ENCODE measurements at regions not wholly inside any gene's neighbourhood (a gene's known extent, or its start where the extent isn't known, plus 50 kb on each side); places are given as distances from the start of the nearest gene placed in this dataset.

DNA sequence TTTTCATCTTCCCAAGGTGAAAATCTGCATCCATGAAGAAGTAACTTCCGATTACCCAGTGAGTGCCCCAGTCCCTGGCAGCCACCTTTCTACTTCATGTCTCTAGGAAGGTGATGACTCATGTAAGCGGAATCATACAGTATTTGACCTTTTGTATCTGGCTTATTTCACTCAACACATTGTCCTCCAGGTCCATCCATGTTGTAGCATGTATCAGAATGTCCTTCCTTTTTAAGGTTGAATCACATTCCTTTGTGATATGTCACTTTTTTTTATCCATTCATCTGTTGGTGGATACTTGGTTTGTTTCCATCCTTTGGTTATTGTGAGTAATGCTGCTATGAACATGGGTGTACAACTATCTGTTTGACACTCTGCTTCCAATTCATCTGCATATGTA lies 176.3 kb upstream of the CDYL start:
- peak; percentile 92 for DNase-seq
- H3K9ac ChIP-seq (ENCODE audit: low read length): no peak overlapping the region
- H3K9me2 ChIP-seq (replicated peaks; ENCODE audit: low read length): no peaks in the 10 kb centered on the region
- TF ChIP-seq EZH2 (IDR thresholded peaks at IDR 0.05; ENCODE audit: low read length, unreplicated experiment): no peak
- no peak for TF ChIP-seq EZH2phosphoT487 (IDR thresholded peaks at IDR 0.05; ENCODE audit: borderline replicate concordance, low read length)
- TF ChIP-seq, protein P1, sequence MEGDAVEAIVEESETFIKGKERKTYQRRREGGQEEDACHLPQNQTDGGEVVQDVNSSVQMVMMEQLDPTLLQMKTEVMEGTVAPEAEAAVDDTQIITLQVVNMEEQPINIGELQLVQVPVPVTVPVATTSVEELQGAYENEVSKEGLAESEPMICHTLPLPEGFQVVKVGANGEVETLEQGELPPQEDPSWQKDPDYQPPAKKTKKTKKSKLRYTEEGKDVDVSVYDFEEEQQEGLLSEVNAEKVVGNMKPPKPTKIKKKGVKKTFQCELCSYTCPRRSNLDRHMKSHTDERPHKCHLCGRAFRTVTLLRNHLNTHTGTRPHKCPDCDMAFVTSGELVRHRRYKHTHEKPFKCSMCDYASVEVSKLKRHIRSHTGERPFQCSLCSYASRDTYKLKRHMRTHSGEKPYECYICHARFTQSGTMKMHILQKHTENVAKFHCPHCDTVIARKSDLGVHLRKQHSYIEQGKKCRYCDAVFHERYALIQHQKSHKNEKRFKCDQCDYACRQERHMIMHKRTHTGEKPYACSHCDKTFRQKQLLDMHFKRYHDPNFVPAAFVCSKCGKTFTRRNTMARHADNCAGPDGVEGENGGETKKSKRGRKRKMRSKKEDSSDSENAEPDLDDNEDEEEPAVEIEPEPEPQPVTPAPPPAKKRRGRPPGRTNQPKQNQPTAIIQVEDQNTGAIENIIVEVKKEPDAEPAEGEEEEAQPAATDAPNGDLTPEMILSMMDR (conservative IDR thresholded peaks at IDR 0.05; ENCODE audit: low read depth, low read length): no peak
- H3K36me3 ChIP-seq (ENCODE audit: low read depth, low read length): no peaks in the 10 kb centered on the region
- ATAC-seq: peak; percentile 90
- H2AFZ ChIP-seq (ENCODE audit: low read length): no peak overlapping the region
- no peaks in the 10 kb centered on the region for H3K27me3 ChIP-seq (ENCODE audit: low read length)
- BruUV-seq (replicated peaks): no TSS peak
- no peaks in the 10 kb centered on the region for H3K79me2 ChIP-seq (ENCODE audit: low read length)
- peaks cover 35% of the 10 kb centered on the region for H3K4me1 ChIP-seq (ENCODE audit: insufficient read depth, low read length)
- CTCF ChIA-PET: no interaction called here
- H3F3A ChIP-seq (ENCODE audit: low read length, unreplicated experiment): no peaks in the 10 kb centered on the region
- H3K27ac ChIP-seq (ENCODE audit: low read length): no peak overlapping the region
- no peak overlapping the region for H3K4me3 ChIP-seq (ENCODE audit: low read length)
- H3K4me2 ChIP-seq (ENCODE audit: low read length): peak overlapping the region; percentile 14; the same call in 1 of the 2 replicates
- H4K20me1 ChIP-seq (ENCODE audit: low read length): no peaks in the 10 kb centered on the region
- POLR2A ChIA-PET (ENCODE audit: unreplicated experiment): no interaction called here
- H3K9me3 ChIP-seq (ENCODE audit: low read length): no peaks in the 10 kb centered on the region
- intact Hi-C loops (cut with micrococcal nuclease): loop anchor here (1.0 kb wide), 1 partner anchor 280 kb away; no protein-coding TSS in a partner anchor

DNA sequence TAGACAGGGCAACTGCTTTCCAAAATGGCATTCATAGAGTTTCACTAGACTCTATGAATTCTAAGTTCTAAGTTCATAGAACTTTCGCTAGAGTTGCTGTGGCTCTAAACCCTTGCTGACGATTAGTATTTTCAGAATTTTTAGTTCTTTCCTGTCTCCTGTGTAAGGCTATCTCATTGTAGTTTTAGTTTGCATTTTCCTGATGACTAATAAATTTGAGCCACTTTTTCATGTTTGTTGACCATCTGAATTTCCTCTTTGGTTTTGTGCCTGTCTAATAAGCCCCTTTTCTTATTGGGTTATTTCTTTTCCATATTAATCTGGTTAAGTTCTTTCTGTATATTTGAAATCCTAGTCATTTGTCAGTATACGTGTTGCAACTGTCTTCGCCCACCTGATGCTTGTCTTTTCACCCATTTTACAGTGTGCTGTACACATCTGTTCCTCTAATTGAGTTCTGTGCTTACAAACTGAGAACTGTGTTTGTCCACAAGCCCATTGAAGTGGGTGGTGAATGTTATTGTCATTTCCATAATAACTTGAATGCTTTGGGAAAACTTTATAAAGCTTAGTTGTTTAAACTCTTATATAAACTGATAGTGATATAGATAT lies 177.7 kb upstream of the CDYL start:
- DNase-seq (peak; percentile 49), ATAC-seq (peak; percentile 55)
- ChIA-PET POLR2A (ENCODE audit: unreplicated experiment) (no interaction called here), CTCF (no interaction called here)
- H2AFZ ChIP-seq (ENCODE audit: low read length): no peak overlapping the region
- H3F3A ChIP-seq (ENCODE audit: low read length, unreplicated experiment): no peaks in the 10 kb centered on the region
- no TSS peak for BruUV-seq (replicated peaks)
- H3K4me1 ChIP-seq (ENCODE audit: insufficient read depth, low read length): peaks cover 34% of the 10 kb centered on the region
- no peak overlapping the region for H3K4me2 ChIP-seq (ENCODE audit: low read length)
- H3K36me3 ChIP-seq (ENCODE audit: low read depth, low read length): no peaks in the 10 kb centered on the region
- intact Hi-C loops (cut with micrococcal nuclease): no loop called here
- H3K9me2 ChIP-seq (replicated peaks; ENCODE audit: low read length): no peaks in the 10 kb centered on the region
- TF ChIP-seq EZH2phosphoT487 (IDR thresholded peaks at IDR 0.05; ENCODE audit: borderline replicate concordance, low read length): no peak
- TF ChIP-seq EZH2 (IDR thresholded peaks at IDR 0.05; ENCODE audit: low read length, unreplicated experiment): no peak
- H4K20me1 ChIP-seq (ENCODE audit: low read length): no peaks in the 10 kb centered on the region
- no peaks in the 10 kb centered on the region for H3K27me3 ChIP-seq (ENCODE audit: low read length)
- H3K4me3 ChIP-seq (ENCODE audit: low read length): no peak overlapping the region
- no peak overlapping the region for H3K27ac ChIP-seq (ENCODE audit: low read length)
- no peak overlapping the region for H3K9ac ChIP-seq (ENCODE audit: low read length)
- H3K79me2 ChIP-seq (ENCODE audit: low read length): no peaks in the 10 kb centered on the region
- H3K9me3 ChIP-seq (ENCODE audit: low read length): no peaks in the 10 kb centered on the region

DNA sequence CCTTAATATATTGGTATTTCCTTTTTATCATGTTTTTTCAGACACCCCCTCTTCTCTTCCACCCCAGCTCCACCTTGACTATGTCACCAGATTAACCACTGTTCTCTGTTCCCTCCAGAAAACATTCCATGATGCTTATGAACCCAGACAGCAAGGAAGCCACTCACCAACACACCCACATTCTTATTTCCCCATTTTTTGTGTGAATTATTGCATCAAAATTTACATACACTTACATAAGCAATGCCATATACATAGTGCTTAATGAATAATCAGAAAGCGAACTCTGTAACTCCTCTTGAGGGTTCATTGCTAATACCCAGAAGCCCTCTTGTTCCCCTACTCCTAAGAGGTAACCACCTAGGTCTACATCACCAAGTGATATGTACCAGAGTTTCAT lies 182.3 kb upstream of the CDYL start:
- Histone ChIP-seq H4K20me1 (ENCODE audit: low read length) (no peaks in the 10 kb centered on the region), H3K4me3 (ENCODE audit: low read length) (no peak overlapping the region), H3K9ac (ENCODE audit: low read length) (no peak overlapping the region), H3K9me3 (ENCODE audit: low read length) (no peaks in the 10 kb centered on the region), H3K4me1 (ENCODE audit: insufficient read depth, low read length) (peaks cover 8% of the 10 kb centered on the region; the same call in 1 of the 2 replicates), H3K4me2 (ENCODE audit: low read length) (no peak overlapping the region), H3K27me3 (ENCODE audit: low read length) (no peaks in the 10 kb centered on the region), H3K27ac (ENCODE audit: low read length) (no peak overlapping the region), H3K9me2 (replicated peaks; ENCODE audit: low read length) (no peaks in the 10 kb centered on the region), H3F3A (ENCODE audit: low read length, unreplicated experiment) (no peaks in the 10 kb centered on the region), H2AFZ (ENCODE audit: low read length) (no peak overlapping the region), H3K79me2 (ENCODE audit: low read length) (no peaks in the 10 kb centered on the region), H3K36me3 (ENCODE audit: low read depth, low read length) (no peaks in the 10 kb centered on the region)
- DNase-seq (no peak), ATAC-seq (no peak)
- TF ChIP-seq, protein P1 (conservative IDR thresholded peaks at IDR 0.05; ENCODE audit: low read depth, low read length): no peak
- no peak for TF ChIP-seq EZH2phosphoT487 (IDR thresholded peaks at IDR 0.05; ENCODE audit: borderline replicate concordance, low read length)
- TF ChIP-seq EZH2 (IDR thresholded peaks at IDR 0.05; ENCODE audit: low read length, unreplicated experiment): no peak
- BruUV-seq (replicated peaks): no TSS peak
- intact Hi-C loops (cut with micrococcal nuclease): no loop called here
- ChIA-PET POLR2A (ENCODE audit: unreplicated experiment) (no interaction called here), CTCF (no interaction called here)
